ENCODE measurements at regions not wholly inside any gene's neighbourhood (a gene's known extent, or its start where the extent isn't known, plus 50 kb on each side); places are given as distances from the start of the nearest gene placed in this dataset.
"Not testable (repeated sequence)": the region's sequence is repeated elsewhere in the genome, so short reads cannot be mapped to it uniquely, and the experiment has no call there.

- TF ChIP-seq CTCF (conservative IDR thresholded peaks at IDR 0.05; ENCODE audit: low read depth, low read length); EZH2 (IDR thresholded peaks at IDR 0.05; ENCODE audit: low read length, unreplicated experiment): not testable (repeated sequence)
These were observed 72.7 kb downstream of the TMEM121 start for GRCh38 chr14:105598925-105599586.
